LNCaP clone FGC (cell line): ENCODE measurements at regions not wholly inside any gene's neighbourhood (a gene's known extent, or its start where the extent isn't known, plus 50 kb on each side); places are given as distances from the start of the nearest gene placed in this dataset.

Experiments
- DNase-seq: peaks from one replicate; pipeline ENCODE4 v3.0.0-alpha.2; 2011; ENCODE audit warnings: low read depth
- H3K4me3 ChIP-seq: 2 replicates; pipeline ENCODE4 v1.5.1; 2011; ENCODE audit warnings: mild to moderate bottlenecking, low read depth, low read length, control low read depth
- CTCF ChIP-seq: IDR thresholded peaks from 2 replicates; pipeline ENCODE4 v1.5.1; 2012; ENCODE audit warnings: mild to moderate bottlenecking; ENCODE audit not compliant: control insufficient read depth, insufficient read depth; ENCODE audit errors: extremely low read depth

- no peak for TF ChIP-seq CTCF
- no peak overlapping the region for H3K4me3 ChIP-seq
- no peak for DNase-seq
Observed at GRCh38 chr20:56986476-56986875, 280.0 kb downstream of the BMP7 start.

GRCh38 chr20:56986931-56987720 lies 279.3 kb downstream of the BMP7 start:
- no peak for DNase-seq
- H3K4me3 ChIP-seq: no peak overlapping the region
- no peak for TF ChIP-seq CTCF

- no peak for DNase-seq
- H3K4me3 ChIP-seq: no peak overlapping the region
- TF ChIP-seq CTCF: no peak
Observed at GRCh38 chr20:56987986-56988385, 278.5 kb downstream of the BMP7 start.

- TF ChIP-seq CTCF: no peak
- no peak for DNase-seq
- no peak overlapping the region for H3K4me3 ChIP-seq
Observed at GRCh38 chr20:56988446-56988845, 278.0 kb downstream of the BMP7 start.

- no peak for DNase-seq
- no peak overlapping the region for H3K4me3 ChIP-seq
- TF ChIP-seq CTCF: no peak
Observed at GRCh38 chr20:56989516-56989915, 276.9 kb downstream of the BMP7 start.

GRCh38 chr20:56993020-56993559 lies 273.4 kb downstream of the BMP7 start:
- TF ChIP-seq CTCF: no peak
- no peak overlapping the region for H3K4me3 ChIP-seq
- DNase-seq: no peak

- no peak overlapping the region for H3K4me3 ChIP-seq
- no peak for DNase-seq
- no peak for TF ChIP-seq CTCF
Observed at GRCh38 chr20:56994006-56994405, 272.4 kb downstream of the BMP7 start.
